ENCODE measurements at regions not wholly inside any gene's neighbourhood (a gene's known extent, or its start where the extent isn't known, plus 50 kb on each side); places are given as distances from the start of the nearest gene placed in this dataset.

DNA sequence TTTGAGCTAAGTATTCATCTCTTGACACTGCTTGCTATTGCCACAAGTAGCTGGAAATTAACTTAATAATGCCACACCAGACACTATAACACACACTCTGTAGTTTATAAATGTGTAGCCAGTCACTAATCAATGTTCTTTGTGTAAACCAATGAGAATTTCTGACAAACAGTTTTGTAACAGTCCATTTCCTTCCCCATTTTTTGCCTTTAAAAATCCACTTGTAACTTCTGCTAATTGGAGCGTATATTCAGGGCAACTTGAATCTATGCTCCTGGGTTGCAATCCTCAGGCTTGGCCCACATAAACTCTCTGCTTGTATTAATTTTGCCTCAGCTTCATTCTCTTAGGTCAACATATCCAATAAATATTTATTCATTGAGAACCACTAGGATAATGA is 125.0 kb upstream of the DHRS4 start:
- TF ChIP-seq, protein P1, sequence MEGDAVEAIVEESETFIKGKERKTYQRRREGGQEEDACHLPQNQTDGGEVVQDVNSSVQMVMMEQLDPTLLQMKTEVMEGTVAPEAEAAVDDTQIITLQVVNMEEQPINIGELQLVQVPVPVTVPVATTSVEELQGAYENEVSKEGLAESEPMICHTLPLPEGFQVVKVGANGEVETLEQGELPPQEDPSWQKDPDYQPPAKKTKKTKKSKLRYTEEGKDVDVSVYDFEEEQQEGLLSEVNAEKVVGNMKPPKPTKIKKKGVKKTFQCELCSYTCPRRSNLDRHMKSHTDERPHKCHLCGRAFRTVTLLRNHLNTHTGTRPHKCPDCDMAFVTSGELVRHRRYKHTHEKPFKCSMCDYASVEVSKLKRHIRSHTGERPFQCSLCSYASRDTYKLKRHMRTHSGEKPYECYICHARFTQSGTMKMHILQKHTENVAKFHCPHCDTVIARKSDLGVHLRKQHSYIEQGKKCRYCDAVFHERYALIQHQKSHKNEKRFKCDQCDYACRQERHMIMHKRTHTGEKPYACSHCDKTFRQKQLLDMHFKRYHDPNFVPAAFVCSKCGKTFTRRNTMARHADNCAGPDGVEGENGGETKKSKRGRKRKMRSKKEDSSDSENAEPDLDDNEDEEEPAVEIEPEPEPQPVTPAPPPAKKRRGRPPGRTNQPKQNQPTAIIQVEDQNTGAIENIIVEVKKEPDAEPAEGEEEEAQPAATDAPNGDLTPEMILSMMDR (IDR thresholded peaks at IDR 0.05; ENCODE audit: borderline replicate concordance, insufficient read depth, low read depth, low read length), result no peak
- no peak overlapping the region for H3K4me3 ChIP-seq (ENCODE audit: low read depth, low read length)

DNA sequence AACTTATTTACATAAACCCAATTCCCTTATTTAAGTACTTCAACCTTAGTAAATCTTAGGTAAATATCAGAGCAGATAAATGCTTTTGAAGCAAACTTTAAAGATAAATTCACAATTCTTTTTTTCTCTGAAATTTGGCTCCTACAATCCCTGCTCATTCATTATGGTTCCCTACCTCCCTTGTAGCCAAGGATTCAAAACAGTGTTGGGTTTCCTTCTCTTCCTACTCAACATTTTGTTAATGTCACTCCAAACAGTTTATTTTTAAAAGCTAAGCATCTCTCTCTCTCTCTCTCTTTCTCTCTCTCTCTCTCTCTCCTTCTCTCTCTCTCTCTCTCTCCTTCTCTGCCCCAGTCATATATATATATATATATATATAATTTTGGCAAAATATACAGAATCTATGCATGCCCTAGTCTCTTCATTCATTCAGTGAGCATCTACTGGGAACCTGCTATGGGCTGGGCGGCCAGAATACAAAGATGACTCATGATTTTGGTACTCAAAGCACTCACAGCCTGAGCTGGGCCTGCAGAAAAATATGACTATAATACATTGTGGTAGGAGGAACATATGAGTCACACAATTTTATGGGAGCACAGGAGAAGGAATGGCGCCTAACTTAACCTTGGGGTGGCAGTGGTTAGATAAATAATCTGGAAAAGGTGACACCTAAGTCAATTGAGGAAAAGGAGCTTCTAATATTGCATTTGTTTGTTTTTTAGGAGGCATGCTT is 123.7 kb upstream of the DHRS4 start:
- no peak overlapping the region for H3K4me3 ChIP-seq (ENCODE audit: low read depth, low read length)
- TF ChIP-seq, protein P1 (IDR thresholded peaks at IDR 0.05; ENCODE audit: borderline replicate concordance, insufficient read depth, low read depth, low read length), result no peak

DNA sequence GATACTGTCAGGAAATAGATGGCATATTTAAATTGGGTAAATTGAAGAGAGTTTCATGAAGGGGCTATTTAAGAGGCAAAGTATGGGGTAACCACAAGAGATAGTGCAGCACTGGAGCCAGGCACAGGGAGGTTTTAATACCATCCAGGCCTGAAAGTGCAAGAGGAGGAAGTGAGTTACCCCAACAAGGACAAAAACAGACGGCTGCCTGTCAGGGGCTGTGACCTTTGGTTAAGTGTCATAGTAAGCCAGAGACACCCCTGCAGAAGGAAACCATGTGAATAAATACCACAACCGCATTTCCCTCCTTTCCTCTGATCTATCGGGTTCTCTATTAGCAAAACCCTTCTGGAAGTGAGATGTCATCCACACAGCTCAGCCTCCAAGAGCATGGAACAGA is 122.0 kb upstream of the DHRS4 start:
- H3K4me3 ChIP-seq (ENCODE audit: low read depth, low read length), result no peak overlapping the region
- TF ChIP-seq, protein P1 (IDR thresholded peaks at IDR 0.05; ENCODE audit: borderline replicate concordance, insufficient read depth, low read depth, low read length), result no peak

DNA sequence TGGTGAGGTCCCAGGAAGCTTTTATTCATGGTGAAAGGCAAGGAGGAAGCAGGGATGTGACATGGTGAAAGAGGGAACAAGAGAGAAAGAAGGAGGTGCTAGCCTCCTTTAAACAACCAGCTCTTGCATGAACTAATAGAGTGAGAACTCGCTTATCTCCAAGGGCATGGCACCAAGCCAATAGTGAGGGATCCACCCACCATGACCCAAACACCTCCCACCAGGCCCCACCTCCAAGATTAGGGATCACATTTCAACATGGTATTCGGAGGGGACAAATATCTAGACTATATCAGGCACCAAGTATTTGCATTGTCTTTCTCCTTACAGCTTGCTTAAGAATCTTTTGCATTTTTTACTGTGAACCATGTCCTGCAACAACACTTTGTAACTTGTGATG is 91.9 kb upstream of the DHRS4 start:
- TF ChIP-seq, protein P1 (IDR thresholded peaks at IDR 0.05; ENCODE audit: borderline replicate concordance, insufficient read depth, low read depth, low read length), result no peak
- H3K4me3 ChIP-seq (ENCODE audit: low read depth, low read length), result no peak overlapping the region

DNA sequence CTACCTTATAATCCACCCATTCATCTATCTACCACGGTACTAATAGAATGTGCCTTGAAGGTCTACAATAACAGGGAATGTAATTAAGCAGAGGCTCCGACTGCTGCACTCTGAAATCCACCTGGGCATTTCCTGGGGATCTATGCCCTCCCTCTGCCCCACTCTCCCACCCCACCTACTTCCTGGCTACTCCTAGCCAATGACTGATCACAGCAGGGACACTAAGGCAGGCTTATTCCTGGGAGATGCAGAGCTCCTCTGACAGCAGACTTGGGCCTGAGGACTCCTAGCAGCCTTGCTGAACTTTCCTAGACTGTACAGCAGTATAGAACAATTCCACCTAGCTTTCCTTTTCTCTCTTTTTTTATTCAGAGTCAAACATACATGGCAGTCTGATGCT is 91.1 kb upstream of the DHRS4 start:
- TF ChIP-seq, protein P1 (IDR thresholded peaks at IDR 0.05; ENCODE audit: borderline replicate concordance, insufficient read depth, low read depth, low read length), result no peak

DNA sequence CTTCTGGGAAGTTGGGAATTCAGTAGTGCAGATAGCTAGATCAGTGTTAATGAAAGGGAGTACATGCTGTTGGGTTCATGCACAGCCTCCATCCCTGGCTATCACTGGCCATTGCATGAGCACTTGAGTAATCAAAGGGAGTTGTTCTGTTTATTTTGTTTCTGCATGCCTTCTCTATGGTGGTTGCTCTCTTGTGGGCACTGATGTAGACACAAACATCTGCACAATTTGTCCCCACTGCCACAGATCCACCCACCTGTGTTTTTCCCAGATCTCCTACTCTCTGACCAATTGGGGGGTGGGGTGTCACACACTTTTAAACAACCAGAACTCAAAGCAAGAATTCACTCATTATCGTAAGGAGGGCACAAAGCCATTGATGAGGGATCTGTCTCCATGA is 89.7 kb upstream of the DHRS4 start:
- no peak overlapping the region for H3K4me3 ChIP-seq (ENCODE audit: low read depth, low read length)
- TF ChIP-seq, protein P1 (IDR thresholded peaks at IDR 0.05; ENCODE audit: borderline replicate concordance, insufficient read depth, low read depth, low read length), result no peak

More for the DNA sequence above, 91.1 kb upstream of the DHRS4 start:
- H3K4me3 ChIP-seq (ENCODE audit: low read depth, low read length), result no peak overlapping the region

DNA sequence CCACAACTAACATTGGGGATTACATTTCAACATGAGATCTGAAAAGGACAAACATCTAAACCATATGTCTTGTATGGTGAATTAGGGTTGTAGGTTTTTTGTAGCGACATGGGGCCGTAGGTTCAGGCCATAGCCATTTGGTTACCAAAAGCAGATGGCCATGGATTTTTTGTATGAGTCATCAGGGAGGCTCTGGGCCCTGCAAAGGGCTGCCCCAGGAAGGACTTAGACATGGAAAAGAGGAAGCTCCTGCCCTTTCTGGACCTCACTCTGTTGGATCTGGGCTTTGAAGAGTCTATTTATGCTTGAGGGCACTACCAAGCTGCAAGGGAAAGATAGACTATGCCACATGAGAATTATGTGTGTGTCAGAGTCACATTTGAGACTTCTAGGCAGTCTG is 89.3 kb upstream of the DHRS4 start:
- TF ChIP-seq, protein P1 (IDR thresholded peaks at IDR 0.05; ENCODE audit: borderline replicate concordance, insufficient read depth, low read depth, low read length), result no peak

More for the DNA sequence above, 89.3 kb upstream of the DHRS4 start:
- no peak overlapping the region for H3K4me3 ChIP-seq (ENCODE audit: low read depth, low read length)

Measured in GM12875 (cell line).